Inflammatory macrophage treated with lipopolysaccharide for 1 hour (primary cell): ENCODE measurements at regions not wholly inside any gene's neighbourhood (a gene's known extent, or its start where the extent isn't known, plus 50 kb on each side); places are given as distances from the start of the nearest gene placed in this dataset.
A peak's percentile ranks its signal among the peaks of the same experiment; 100 is the strongest.
"Not testable (repeated sequence)": the region's sequence is repeated elsewhere in the genome, so short reads cannot be mapped to it uniquely, and the experiment has no call there.

Source experiments
- DNase-seq, 2 donors: peaks; one replicate each; pipeline ENCODE4 v3.0.0-alpha.2; 2020 to 2022

DNA sequence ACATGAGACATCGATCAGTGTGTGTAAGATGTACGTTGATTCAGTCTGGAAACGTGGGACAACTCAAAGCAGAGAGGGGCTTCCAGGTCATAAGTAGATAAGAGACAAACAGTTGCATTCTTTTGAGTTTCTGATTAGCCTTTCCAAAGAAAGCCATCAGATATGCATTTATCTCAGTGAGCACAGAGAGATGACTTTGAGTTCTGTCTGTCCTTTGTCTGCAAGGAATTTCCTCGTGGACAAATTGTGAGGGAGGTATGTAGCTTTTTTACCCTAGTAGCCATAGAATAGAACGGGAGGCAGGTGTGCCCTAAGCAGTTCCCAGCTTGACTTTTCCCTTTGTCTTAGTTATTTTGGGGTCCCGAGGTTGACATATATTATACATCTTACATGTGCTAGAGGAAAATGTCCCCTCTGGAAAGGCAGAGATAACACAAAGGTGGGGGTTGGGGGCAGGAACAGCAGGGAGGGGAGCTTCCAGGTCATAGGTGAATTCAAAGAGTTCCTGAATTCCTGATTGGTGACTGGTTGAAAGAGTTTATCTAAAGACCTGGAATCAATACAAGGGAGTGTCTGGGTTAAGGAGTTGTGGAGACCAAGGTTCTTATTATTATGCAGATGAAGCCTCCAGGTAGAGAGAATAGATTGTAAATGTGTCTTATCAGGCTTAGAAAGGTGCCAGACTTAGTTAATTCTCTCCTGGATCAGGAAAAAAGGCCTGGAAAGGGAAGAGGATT is 237.0 kb downstream of the NFATC2 start:
- DNase-seq: no peak

DNA sequence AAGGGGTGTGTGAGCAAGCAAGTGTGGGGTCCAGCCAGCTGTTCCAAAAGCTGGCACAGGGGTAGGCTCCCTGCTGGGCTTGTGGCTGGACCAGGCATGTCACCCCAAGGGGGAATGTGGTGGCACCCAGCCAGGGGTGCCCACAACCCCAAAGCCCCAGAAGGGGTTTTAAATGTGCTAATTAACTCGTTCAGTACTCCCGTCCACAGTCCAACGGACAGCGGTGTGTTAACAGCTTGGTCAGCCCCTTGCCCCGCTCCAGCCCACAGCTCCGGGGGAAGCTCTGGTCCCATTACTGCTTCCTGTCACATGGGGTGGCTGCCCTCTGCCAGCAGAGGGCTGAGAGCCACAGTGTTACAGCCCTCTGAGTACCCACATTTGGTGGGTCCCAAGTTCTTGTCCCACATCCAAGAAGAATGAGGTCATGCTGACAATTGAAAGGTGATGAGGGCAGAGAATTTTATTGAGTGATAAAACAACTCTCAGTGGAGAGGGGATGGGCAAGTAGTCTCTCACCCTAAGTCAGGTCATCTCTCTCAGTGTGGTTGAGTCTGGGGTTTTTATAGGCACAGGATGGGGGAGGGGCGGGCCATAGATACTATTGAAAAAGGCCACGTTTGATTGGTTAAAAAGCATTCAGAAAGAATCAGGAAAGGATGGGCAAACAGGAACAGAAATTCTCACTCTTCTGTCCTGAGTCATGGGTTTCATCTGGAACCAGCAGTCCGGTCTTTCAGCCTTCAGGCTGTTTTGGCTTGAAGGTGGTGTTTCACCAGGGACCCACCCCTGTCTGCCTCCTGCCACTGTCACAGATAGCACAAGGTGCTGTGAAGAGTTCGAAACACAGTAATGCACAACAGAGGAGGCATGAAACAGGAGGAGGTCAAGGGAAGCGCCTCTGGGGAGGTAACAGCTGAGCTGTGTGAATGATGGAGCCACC is 238.5 kb downstream of the NFATC2 start:
- no peak for DNase-seq

DNA sequence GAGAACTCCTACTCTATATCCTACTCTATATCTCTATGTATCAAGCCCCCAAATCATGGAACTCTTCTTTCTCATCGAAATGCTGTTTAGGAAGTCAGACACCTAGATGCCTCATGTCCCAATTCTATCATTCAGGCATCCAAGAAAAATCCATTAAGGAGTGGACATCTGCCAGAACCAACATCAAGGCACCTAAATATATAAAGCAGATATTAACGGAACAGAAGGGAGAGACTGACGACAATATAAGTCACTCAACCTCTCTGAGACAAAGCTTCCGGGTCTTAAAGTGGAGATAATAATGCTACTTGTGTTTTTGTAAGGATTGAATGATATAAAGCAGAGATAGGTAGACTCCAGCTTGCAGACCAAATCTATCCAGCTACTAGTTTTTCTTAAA is 241.5 kb downstream of the NFATC2 start:
- DNase-seq: no peak

DNA sequence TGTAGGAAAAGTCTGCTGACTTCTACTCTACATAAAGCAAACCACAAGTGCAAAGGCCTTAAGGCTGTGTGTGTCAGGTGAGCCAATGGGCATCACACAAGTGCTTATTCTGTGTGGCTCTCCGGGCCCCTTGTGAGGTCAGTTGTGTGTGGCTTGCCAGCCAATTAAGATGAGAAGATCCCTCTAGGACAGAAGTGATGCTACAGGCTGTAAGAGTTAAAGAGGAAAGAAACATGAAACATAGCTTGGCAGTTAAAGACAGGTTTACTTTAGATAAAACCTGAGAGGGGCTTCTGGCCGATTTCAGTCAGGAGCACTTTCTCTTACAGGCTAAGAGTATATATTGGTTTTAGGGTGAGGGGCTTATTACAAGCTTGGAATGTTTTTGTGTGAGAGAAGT is 242.4 kb downstream of the NFATC2 start:
- no peak for DNase-seq

DNA sequence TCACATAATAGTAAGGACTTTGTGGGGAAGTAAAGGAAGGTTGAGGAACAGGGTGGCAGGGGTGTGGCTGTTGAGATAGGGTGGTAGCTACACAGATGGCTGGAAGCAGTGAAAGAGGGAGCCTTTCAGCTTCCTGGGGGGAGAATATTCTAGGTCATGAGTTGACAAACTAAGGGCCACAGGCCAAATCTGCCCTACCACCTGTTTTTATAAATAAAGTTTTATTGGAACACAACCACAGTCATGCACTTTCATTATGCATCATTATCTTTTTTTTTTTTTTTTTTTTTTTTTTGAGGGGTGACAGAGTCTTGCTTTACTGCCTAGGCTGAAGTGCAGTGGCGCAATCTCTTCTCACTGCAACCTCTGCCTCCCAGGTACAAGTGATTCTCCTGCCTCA is 243.1 kb downstream of the NFATC2 start:
- no peak for DNase-seq

DNA sequence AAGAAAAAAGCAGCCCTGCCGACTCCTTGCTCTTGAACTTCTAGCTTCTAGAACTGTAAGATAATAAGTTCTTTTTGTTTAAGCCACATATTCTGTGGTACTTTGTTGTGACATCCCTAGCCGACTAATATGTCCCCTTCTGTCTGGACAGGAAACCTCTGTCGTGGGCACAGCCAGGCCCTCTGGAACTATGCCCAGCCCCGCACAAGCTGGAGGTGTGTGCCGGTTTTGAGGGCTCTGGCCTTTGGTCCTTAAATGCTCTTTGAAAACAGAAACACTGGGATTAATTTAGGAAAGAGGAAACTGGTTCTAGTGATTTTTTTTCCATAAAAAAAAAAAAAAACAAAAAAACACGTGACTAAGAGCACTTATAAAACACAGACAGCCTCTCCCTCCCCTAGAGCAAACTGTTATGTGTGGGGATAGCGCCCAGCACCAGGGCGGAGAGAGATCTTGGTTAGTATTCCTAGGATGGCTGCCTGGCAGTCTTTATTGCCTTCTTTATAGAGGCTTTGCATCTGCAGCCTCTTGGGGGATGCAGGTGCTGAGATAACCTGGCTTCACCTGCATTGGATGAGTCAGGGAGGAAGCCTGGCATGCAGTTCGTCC is 244.3 kb downstream of the NFATC2 start:
- DNase-seq: no peak

DNA sequence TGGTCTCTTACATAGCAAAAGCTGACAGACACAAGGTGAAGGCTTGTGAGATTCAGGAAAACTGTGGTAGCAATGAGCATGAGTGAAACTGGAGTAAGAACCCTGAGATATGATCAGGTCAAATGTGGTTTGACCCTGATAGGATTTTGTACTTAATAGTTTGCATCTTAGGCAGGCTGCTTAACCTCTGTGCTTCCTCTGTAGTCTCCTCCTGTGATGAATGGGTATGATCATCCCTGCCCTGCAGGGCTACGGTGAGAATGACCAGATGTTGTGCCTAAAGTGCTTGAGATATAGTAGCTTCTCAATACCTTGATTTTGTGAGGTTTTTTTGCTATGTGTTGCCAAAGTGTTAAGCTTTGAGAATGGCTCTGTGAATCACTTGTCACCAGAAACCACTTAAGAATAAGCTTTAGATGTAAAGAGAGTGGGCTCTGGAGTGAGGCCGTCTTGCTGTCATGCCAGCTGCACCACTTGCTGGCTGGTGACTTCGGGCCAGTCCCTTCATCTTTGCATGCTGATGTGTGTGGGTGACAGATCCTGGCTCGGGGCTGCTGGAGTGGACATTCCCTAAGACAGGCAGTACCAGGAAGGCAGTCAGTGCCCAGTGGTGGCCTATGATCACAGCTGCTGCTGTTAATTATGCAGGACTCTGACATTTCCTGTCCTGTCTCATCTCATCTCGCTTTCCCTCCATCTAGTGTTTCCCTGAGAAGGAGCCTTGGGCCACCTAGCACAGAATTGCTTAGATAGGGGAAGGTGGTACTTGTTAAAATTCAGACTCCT is 254.7 kb downstream of the NFATC2 start:
- DNase-seq: no peak

DNA sequence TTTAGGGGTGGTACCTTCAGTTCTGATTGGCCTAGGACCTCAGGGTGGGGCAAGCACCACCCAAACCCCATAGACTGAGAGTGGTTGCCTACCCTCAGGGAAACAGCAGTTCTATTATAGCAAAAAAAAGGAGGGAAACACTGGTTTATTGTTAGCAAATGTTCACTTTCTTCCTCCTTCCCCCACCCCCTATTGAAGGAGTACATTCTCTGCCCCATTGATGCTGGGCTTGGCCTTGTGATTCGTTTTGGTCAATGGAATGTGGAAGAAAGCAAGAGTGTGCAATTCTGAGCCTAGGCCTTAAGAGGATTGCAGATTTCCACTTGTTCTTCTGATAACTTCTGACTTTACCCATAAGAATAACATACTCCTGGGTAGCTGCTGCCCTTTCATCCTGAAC is 255.8 kb downstream of the NFATC2 start:
- DNase-seq: no peak

DNA sequence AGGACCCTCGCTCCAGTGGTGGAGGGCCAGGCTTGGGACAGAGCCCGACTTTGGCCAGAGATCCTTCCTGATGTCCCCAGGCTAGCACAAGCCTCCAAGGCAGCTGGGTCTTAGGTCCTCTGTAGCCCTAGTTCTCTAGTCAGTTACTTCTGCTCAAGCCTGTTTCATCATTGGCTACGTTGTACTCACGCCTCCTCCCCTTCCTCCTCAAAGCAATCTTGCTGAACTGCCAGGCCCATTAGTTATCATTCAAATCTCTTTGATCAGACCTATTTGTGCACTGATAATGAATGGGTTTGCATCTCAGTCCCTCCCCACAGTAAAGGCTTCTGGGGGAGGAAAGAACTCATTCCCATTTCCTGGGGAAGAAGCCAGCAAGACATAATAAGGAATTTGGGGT is 256.8 kb downstream of the NFATC2 start:
- no peak for DNase-seq

DNA sequence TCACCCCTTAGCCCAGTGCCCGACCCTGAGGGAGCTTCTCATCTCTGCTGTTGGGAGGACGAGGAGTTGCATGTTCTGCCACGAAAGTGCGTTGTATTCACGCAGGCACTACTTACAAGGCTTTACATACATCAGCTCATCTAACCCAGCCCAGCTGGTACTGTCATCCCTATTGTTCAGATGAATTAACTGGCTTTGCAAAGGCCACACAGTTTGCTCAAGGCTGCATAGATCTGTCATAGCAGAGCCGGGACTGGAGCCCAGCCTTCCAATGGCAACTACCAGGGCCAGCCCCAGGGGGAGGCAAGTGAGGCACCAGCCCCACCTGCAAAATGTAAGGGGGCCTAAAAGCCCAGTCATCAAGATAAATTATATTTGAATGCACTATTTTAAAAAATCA is 257.6 kb downstream of the NFATC2 start:
- DNase-seq: no peak

DNA sequence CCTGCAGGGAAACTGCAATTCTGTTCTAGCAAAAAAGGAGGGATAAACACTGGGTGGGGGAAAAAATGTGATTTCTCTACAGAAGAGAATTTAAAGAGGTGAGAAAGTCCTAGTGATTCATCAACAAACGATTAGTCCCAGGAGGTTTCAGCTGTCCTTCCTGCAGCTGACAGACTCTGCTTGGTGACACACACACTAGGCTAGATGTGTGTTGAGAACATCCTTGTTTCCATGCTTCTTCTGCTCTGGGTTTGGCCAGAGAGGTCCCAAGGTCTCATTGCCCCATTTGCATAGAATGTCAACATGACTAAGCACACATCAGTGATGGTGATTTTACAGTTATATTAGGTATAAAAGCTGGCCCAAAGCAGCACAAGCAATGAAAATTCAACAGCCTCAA is 258.3 kb downstream of the NFATC2 start:
- no peak for DNase-seq

DNA sequence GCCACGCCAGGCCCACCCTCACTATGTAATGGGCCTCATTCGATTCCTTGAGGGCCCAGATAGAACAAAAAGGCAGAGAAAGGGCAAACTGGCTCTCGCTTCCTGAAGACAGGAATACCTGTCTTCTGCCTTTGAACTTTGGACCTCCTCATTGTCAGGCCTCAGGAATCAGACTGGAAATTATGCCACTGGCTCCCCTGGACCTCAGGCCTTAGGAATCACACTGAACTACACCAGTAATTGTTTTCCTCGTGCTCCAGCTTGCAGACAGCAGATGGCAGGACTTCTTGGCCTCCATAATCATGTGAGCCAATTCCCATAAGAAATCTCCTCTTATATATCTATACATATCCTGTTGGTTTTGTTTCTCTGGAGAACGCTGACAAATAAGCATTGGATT is 258.6 kb upstream of the KCNG1 start:
- no peak for DNase-seq

DNA sequence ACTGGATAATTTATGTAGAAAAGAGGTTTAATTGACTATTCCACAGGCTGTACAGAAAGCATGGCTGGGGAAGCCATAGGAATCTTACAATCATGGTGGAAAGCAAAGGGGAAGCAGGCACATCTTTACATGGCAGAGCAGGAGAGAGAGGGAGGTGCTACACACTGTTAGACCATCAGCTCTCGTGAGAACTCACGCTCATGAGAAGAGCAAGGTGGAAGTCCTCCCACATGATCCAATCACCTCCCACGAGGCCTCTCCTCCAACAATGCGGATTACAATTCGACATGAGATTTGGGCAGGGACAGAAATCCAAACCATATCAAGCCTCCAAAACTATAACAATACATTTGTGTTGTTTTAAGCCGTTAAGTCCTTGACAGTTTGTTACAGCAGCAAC is 257.1 kb upstream of the KCNG1 start:
- DNase-seq: no peak

DNA sequence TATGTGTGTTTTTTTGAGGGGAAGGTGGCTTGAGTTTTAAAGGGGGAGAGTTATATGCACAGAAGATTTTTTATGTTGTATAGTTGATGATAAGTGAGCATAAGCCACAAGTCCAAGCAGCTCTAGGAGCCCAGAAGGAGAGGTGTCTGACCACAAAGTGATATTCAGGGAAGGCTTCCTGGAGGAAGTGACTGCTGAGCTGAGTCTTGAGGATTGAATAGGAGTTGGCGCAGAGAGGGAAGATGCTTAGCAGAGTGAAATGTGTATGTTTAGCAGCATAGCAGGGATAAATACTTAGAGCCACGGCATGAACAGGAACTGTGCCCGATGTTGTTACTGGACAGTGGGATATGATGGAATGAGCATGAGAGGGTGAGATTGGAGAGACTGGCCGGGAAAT is 255.1 kb upstream of the KCNG1 start:
- DNase-seq: no peak

DNA sequence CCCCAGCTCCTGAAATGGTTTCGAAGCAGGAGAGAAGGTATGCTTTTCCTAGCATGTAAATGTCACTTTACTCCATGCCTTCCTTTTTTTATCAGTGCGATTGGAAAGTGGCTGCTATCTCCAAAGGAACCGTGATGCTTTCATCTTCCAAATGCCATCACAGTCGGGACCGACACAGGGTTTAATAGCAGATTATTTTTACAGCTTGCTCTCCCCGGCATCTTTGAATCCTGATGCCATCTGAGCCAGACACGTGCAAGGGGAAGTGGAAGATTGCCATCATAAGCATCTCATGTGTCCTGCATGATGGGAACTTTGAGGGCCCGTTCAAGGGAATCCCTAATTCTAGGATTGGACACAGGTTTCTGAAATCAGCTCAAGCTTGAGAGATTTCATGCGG is 253.4 kb upstream of the KCNG1 start:
- DNase-seq: no peak

DNA sequence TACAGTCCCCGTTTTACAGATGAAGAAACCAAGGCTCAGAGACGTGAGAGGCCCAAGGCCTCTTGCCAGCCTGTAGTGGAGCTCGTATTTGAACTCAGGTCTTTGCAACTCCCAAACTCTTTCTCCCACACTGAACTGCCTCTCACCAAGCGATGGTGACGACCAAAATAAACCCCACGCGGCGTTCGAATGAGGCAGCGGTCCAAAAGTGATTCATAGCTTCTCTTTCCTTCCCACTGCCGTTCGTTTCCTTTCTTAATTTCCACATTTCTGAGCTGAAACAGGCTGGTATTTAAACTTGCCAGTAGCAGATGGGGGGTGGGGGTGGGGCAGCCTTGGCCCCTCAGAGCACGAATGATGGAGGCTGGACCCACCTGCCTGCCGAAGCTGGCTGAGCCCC is 252.9 kb upstream of the KCNG1 start:
- peak; percentile 11 to 16 for DNase-seq

DNA sequence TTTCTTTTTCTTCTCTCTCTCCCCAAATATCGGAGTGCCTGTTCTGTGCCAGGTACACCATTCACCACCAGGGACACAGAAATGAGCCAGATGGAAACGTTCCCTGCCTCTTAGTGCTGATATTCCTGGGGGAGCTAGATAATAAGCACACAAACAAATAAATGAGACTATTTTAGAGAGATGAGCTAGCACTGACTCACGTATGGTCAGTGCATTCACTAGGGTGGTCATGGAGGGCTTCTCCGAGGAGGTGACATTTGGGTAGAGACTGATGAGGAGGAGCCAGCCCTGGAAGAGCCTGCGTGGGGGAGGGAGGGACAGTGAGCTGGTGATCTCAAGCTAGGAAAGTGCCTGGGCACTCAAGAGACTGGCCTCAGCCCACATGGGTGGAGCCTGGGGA is 252.3 kb upstream of the KCNG1 start:
- no peak for DNase-seq

DNA sequence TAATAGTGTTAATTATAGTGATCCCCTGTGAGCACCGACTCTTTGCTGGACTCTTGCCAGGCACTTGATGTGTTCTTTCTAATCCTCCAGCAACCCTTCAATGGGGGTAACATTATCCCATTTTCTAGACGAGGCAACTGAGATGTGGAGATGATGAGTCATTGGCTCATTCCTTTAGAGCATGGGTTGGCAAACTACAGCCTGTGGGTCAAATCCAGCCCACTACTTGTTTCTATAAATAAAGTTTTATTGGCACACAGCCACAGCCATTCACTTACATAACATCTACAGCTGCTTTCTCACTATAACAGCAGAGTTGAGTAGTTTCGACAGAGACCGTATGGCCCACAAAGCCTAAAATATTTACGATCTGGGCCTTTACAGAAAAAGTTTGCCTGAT is 249.5 kb upstream of the KCNG1 start:
- peak in 1 of 2 donors; percentile 11 for DNase-seq

DNA sequence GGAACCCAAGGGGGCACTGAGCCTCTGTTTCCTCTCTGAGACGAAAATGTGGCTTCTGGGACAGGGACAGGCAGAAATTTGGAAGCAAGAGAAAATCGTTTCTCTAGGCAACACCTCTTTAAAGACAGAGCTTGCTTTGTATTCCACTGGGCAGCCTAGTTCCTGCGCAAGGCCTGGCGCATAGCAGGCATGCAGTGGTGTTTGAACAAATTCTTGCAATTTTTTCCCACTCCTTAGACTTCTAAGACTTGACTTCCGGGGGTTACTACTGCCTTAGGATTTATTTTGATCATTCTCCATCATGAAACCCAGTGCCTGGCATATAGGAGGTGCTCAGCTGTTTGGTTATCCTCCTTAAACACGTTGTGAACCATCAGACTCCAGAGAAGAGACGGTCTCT is 249.0 kb upstream of the KCNG1 start:
- no peak for DNase-seq

DNA sequence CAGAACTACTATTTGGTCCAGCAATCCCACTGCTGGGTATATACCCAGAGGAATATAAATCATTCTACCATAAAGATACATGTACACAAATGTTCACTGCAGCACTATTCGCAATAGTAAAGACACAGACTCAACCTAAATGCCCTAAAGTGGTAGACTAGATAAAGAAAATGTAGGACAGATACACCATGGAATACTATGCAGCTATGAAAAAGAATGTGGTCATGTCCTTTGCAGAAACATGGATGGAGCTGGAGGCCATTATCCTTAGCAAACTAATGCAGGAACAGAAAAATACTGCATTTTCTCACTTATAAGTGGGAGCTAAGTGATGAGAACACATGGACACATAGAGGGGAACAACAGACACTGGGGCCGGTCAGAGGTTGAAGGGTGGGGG is 248.4 kb upstream of the KCNG1 start:
- not testable (repeated sequence) for DNase-seq

DNA sequence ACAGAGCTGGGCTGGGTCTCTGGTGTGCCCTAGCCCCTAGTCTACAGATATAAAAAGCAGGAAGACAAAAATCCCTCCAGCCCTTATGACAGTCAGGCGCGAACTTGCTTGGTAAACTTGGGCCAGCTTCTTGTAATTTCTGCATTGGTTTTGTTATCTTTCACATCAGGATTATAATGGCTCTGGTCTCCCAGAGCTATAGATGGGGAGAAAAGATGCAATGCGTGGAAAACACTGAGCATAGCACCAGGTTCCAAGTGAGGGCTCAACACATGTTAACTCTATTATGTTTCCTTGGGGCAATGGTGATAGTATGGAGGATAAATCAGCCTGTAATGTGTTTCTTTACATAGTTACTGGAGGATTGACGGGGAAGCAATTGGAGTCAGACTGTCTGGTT is 246.8 kb upstream of the KCNG1 start:
- DNase-seq: no peak

DNA sequence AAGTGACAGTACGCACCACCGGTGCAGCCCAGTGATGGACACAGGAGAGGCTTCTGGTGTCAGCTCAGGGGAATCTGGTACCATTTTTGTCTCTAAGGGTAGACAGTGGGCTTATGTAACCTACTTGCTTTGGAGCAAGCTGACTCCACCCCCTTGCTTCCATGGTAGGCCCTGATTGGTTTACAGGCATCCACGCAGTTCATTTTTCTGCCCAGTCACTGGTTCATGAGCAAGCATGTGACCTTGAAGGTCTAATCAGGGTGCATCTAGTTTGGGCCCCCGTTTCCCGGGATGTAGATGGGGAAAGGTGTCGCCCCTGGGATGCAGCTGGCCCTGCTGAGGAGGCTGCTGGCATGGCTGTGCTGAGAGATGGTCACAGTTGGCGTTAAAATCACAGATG is 244.8 kb upstream of the KCNG1 start:
- DNase-seq: no peak

DNA sequence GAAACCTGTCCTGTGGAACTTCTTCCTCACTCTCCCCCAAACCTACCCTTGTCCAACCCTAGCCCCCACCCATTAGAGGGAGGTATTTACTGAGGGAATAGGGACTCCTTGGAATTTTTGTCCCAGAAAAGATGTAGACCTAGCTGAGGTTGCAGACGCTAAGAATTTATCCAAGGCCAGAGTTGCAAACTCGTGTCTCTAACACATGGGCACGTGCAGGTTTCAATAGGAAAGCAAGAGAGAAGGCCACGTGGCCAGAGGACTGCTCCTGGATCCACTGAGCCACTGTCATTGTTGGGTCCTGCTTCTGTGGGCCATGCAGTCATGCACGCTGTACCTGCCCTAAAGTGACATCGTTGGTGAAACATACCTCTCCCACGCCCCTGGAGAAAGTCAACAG is 243.4 kb upstream of the KCNG1 start:
- no peak for DNase-seq
